ENCODE measurements at regions not wholly inside any gene's neighbourhood (a gene's known extent, or its start where the extent isn't known, plus 50 kb on each side); places are given as distances from the start of the nearest gene placed in this dataset.

GRCh38 chrX:39677978-39678791, 419.6 kb downstream of the BCOR start:
- DNase-seq (no peak), ATAC-seq (peak in 5 of 8 donors; percentile 13 to 43 (median 26))
- TF ChIP-seq CTCF (IDR thresholded peaks at IDR 0.05), result no peak
- H3K4me1 ChIP-seq, result peaks cover 0 to 7% (median 0%) of the 10 kb centered on the region in 9 donors
- peaks cover 0 to 8% (median 0%) of the 10 kb centered on the region in 11 donors for H3K9me3 ChIP-seq
- no peak overlapping the region for H3K4me3 ChIP-seq
- no peak overlapping the region for H3K27ac ChIP-seq
- H3K27me3 ChIP-seq, result peaks cover 0 to 12% (median 0%) of the 10 kb centered on the region in 7 donors
- WGBS, 2 donors, result 83 to 85% methylated on average over 16 to 19 of the region's 19 CpGs
- no peaks in the 10 kb centered on the region for H3K36me3 ChIP-seq
- intact Hi-C loops (cut with DNase I), result loop anchor here in 1 of 10 donors (10.0 kb wide), 1 partner anchor 57 kb away; no protein-coding TSS in a partner anchor

- ATAC-seq, result no peak
- 86 to 90% methylated on average over 4 of the region's 4 CpGs for WGBS, 2 donors
Observed at GRCh38 chrX:39678914-39679313, 418.8 kb downstream of the BCOR start.

GRCh38 chrX:39679497-39680157, 418.1 kb downstream of the BCOR start:
- no peaks in the 10 kb centered on the region for H3K36me3 ChIP-seq
- intact Hi-C loops (cut with DNase I), result loop anchor here in 1 of 10 donors (10.0 kb wide), 1 partner anchor 55 kb away; no protein-coding TSS in a partner anchor
- no peak for TF ChIP-seq CTCF (IDR thresholded peaks at IDR 0.05)
- 61 to 65% methylated on average over 8 of the region's 8 CpGs for WGBS, 2 donors
- no peak for DNase-seq
- H3K4me3 ChIP-seq, result no peak overlapping the region
- peak overlapping the region in 2 of 10 donors; percentile 13 to 15 for H3K27ac ChIP-seq
- peaks cover 0 to 6% (median 0%) of the 10 kb centered on the region in 7 donors for H3K27me3 ChIP-seq
- ATAC-seq, result peak in 3 of 8 donors; percentile 47 to 57 (median 52)
- peaks cover 0 to 8% (median 0%) of the 10 kb centered on the region in 11 donors for H3K9me3 ChIP-seq
- peaks cover 0 to 7% (median 0%) of the 10 kb centered on the region in 9 donors for H3K4me1 ChIP-seq

More at GRCh38 chrX:39678914-39679313, 418.8 kb downstream of the BCOR start:
- peaks cover 0 to 8% (median 0%) of the 10 kb centered on the region in 11 donors for H3K9me3 ChIP-seq
- no peak for TF ChIP-seq CTCF (IDR thresholded peaks at IDR 0.05)
- intact Hi-C loops (cut with DNase I), result loop anchor here in 1 of 10 donors (10.0 kb wide), 1 partner anchor 56 kb away; no protein-coding TSS in a partner anchor
- no peak for DNase-seq
- H3K27me3 ChIP-seq, result peaks cover 0 to 10% (median 0%) of the 10 kb centered on the region in 7 donors
- H3K4me3 ChIP-seq, result no peak overlapping the region
- H3K36me3 ChIP-seq, result no peaks in the 10 kb centered on the region
- H3K27ac ChIP-seq, result peak overlapping the region in 2 of 10 donors; percentile 13 to 15
- H3K4me1 ChIP-seq, result peaks cover 0 to 7% (median 0%) of the 10 kb centered on the region in 9 donors

GRCh38 chrX:39681885-39682284, 415.9 kb downstream of the BCOR start:
- Histone ChIP-seq H3K4me1 (peaks cover 0 to 7% (median 0%) of the 10 kb centered on the region in 9 donors), H3K4me3 (no peak overlapping the region), H3K27me3 (peaks cover 0 to 22% (median 0%) of the 10 kb centered on the region in 7 donors), H3K9me3 (peaks cover 0 to 3% (median 0%) of the 10 kb centered on the region in 11 donors), H3K36me3 (no peaks in the 10 kb centered on the region), H3K27ac (no peak overlapping the region)
- DNase-seq, result no peak
- intact Hi-C loops (cut with DNase I), result no loop called here
- WGBS, 2 donors, result 70 to 75% methylated on average over 12 of the region's 12 CpGs
- TF ChIP-seq CTCF (IDR thresholded peaks at IDR 0.05), result no peak
- no peak for ATAC-seq

Data from heart right ventricle (tissue), 16 donors.